NCI-H1930 (cell line): ENCODE measurements at regions not wholly inside any gene's neighbourhood (a gene's known extent, or its start where the extent isn't known, plus 50 kb on each side); places are given as distances from the start of the nearest gene placed in this dataset.

Source experiments
- DNase-seq, 2 experiments: peaks; one replicate each; lab custom pipeline; 2025; lab: John Stamatoyannopoulos, UW

GRCh38 chr18:74023220-74023619 is 124.4 kb downstream of the FBXO15 start:
- no peak for DNase-seq

- DNase-seq: no peak
Measured at GRCh38 chr18:74019864-74020263, 127.8 kb downstream of the FBXO15 start.

- no peak for DNase-seq
Measured at GRCh38 chr18:74013955-74014354, 133.7 kb downstream of the FBXO15 start.

- no peak for DNase-seq
Measured at GRCh38 chr18:74012954-74013630, 134.5 kb downstream of the FBXO15 start.

GRCh38 chr18:74006143-74006542 is 141.5 kb downstream of the FBXO15 start:
- DNase-seq: no peak

GRCh38 chr18:74005320-74006109 is 142.1 kb downstream of the FBXO15 start:
- no peak for DNase-seq

- no peak for DNase-seq
Measured at GRCh38 chr18:73992242-73993022, 155.2 kb downstream of the FBXO15 start.

GRCh38 chr18:73991570-73991969 is 156.1 kb downstream of the FBXO15 start:
- DNase-seq: no peak

- DNase-seq: no peak
Measured at GRCh38 chr18:73990258-73990657, 157.4 kb downstream of the FBXO15 start.

GRCh38 chr18:73987247-73987980 is 160.2 kb downstream of the FBXO15 start:
- DNase-seq: no peak

- DNase-seq: no peak
Measured at GRCh38 chr18:73986711-73987110, 160.9 kb downstream of the FBXO15 start.

GRCh38 chr18:73985855-73986625 is 161.6 kb downstream of the FBXO15 start:
- DNase-seq: no peak

- DNase-seq: no peak
Measured at GRCh38 chr18:73983970-73984369, 163.7 kb downstream of the FBXO15 start.

- DNase-seq: no peak
Measured at GRCh38 chr18:73983496-73983895, 164.1 kb downstream of the FBXO15 start.

- no peak for DNase-seq
Measured at GRCh38 chr18:73981796-73982195, 165.8 kb downstream of the FBXO15 start.

GRCh38 chr18:73980289-73980979 is 167.2 kb downstream of the FBXO15 start:
- DNase-seq: peak in 1 of 2 experiments; percentile 9

- DNase-seq: no peak
Measured at GRCh38 chr18:73979742-73980141, 167.9 kb downstream of the FBXO15 start.

GRCh38 chr18:73976433-73976832 is 171.2 kb downstream of the FBXO15 start:
- DNase-seq: no peak

- no peak for DNase-seq
Measured at GRCh38 chr18:73975266-73975665, 172.4 kb downstream of the FBXO15 start.

GRCh38 chr18:73973972-73974371 is 173.7 kb downstream of the FBXO15 start:
- no peak for DNase-seq

- no peak for DNase-seq
Measured at GRCh38 chr18:73966954-73967353, 180.7 kb downstream of the FBXO15 start.
